ENCODE measurements at regions not wholly inside any gene's neighbourhood (a gene's known extent, or its start where the extent isn't known, plus 50 kb on each side); places are given as distances from the start of the nearest gene placed in this dataset.
A peak's percentile ranks its signal among the peaks of the same experiment; 100 is the strongest.

GRCh38 chr3:168858327-168858726 is 762.6 kb upstream of the GOLIM4 start:
- Histone ChIP-seq H3K9me3 (ENCODE audit: control insufficient read depth in 2 of 2, insufficient read depth in 1 of 2, low read length in 1 of 2) (no peaks in the 10 kb centered on the region), H3K4me3 (ENCODE audit: low read length in 2 of 2) (no peak overlapping the region), H3K4me1 (ENCODE audit: control insufficient read depth in 2 of 2, insufficient read depth in 2 of 2, low read length in 2 of 2) (no peaks in the 10 kb centered on the region), H3K36me3 (ENCODE audit: control insufficient read depth in 2 of 2, insufficient read depth in 2 of 2, low read length in 1 of 2) (no peaks in the 10 kb centered on the region), H3K27me3 (ENCODE audit: control insufficient read depth in 2 of 2, insufficient read depth in 1 of 2, low read length in 1 of 2) (no peaks in the 10 kb centered on the region), H3K27ac (ENCODE audit: low read depth in 1 of 2, low read length in 1 of 2) (no peak overlapping the region)
- DNase-seq (ENCODE audit: low read depth in 6 of 9, low spot score in 9 of 9), result no peak
- 97% methylated on average over 3 of the region's 3 CpGs for WGBS

GRCh38 chr3:168850109-168850508 is 754.4 kb upstream of the GOLIM4 start:
- Histone ChIP-seq H3K27ac (ENCODE audit: low read depth in 1 of 2, low read length in 1 of 2) (no peak overlapping the region), H3K4me1 (ENCODE audit: control insufficient read depth in 2 of 2, insufficient read depth in 2 of 2, low read length in 2 of 2) (no peaks in the 10 kb centered on the region), H3K27me3 (ENCODE audit: control insufficient read depth in 2 of 2, insufficient read depth in 1 of 2, low read length in 1 of 2) (no peaks in the 10 kb centered on the region), H3K4me3 (ENCODE audit: low read length in 2 of 2) (no peak overlapping the region), H3K36me3 (ENCODE audit: control insufficient read depth in 2 of 2, insufficient read depth in 2 of 2, low read length in 1 of 2) (no peaks in the 10 kb centered on the region), H3K9me3 (ENCODE audit: control insufficient read depth in 2 of 2, insufficient read depth in 1 of 2, low read length in 1 of 2) (no peaks in the 10 kb centered on the region)
- no peak for DNase-seq (ENCODE audit: low read depth in 6 of 9, low spot score in 9 of 9)

- H3K36me3 ChIP-seq (ENCODE audit: control insufficient read depth in 2 of 2, insufficient read depth in 2 of 2, low read length in 1 of 2), result no peaks in the 10 kb centered on the region
- H3K9me3 ChIP-seq (ENCODE audit: control insufficient read depth in 2 of 2, insufficient read depth in 1 of 2, low read length in 1 of 2), result no peaks in the 10 kb centered on the region
- DNase-seq (ENCODE audit: low read depth in 6 of 9, low spot score in 9 of 9), result peak in 5 of 9 donors; percentile 5 to 46 (median 17)
- no peak overlapping the region for H3K4me3 ChIP-seq (ENCODE audit: low read length in 2 of 2)
- WGBS, result 30% methylated on average over 7 of the region's 7 CpGs
- no peaks in the 10 kb centered on the region for H3K27me3 ChIP-seq (ENCODE audit: control insufficient read depth in 2 of 2, insufficient read depth in 1 of 2, low read length in 1 of 2)
- no peaks in the 10 kb centered on the region for H3K4me1 ChIP-seq (ENCODE audit: control insufficient read depth in 2 of 2, insufficient read depth in 2 of 2, low read length in 2 of 2)
- no peak overlapping the region for H3K27ac ChIP-seq (ENCODE audit: low read depth in 1 of 2, low read length in 1 of 2)
These were observed 751.7 kb upstream of the GOLIM4 start for GRCh38 chr3:168847291-168847883.

GRCh38 chr3:168844894-168845482 is 749.3 kb upstream of the GOLIM4 start:
- Histone ChIP-seq H3K27ac (ENCODE audit: low read depth in 1 of 2, low read length in 1 of 2) (no peak overlapping the region), H3K4me1 (ENCODE audit: control insufficient read depth in 2 of 2, insufficient read depth in 2 of 2, low read length in 2 of 2) (no peaks in the 10 kb centered on the region), H3K36me3 (ENCODE audit: control insufficient read depth in 2 of 2, insufficient read depth in 2 of 2, low read length in 1 of 2) (no peaks in the 10 kb centered on the region), H3K27me3 (ENCODE audit: control insufficient read depth in 2 of 2, insufficient read depth in 1 of 2, low read length in 1 of 2) (no peaks in the 10 kb centered on the region), H3K4me3 (ENCODE audit: low read length in 2 of 2) (no peak overlapping the region), H3K9me3 (ENCODE audit: control insufficient read depth in 2 of 2, insufficient read depth in 1 of 2, low read length in 1 of 2) (no peaks in the 10 kb centered on the region)
- 83% methylated on average over 6 of the region's 6 CpGs for WGBS
- no peak for DNase-seq (ENCODE audit: low read depth in 6 of 9, low spot score in 9 of 9)

- no peaks in the 10 kb centered on the region for H3K4me1 ChIP-seq (ENCODE audit: control insufficient read depth in 2 of 2, insufficient read depth in 2 of 2, low read length in 2 of 2)
- DNase-seq (ENCODE audit: low read depth in 6 of 9, low spot score in 9 of 9), result no peak
- no peak overlapping the region for H3K4me3 ChIP-seq (ENCODE audit: low read length in 2 of 2)
- no peak overlapping the region for H3K27ac ChIP-seq (ENCODE audit: low read depth in 1 of 2, low read length in 1 of 2)
- H3K36me3 ChIP-seq (ENCODE audit: control insufficient read depth in 2 of 2, insufficient read depth in 2 of 2, low read length in 1 of 2), result no peaks in the 10 kb centered on the region
- no peaks in the 10 kb centered on the region for H3K9me3 ChIP-seq (ENCODE audit: control insufficient read depth in 2 of 2, insufficient read depth in 1 of 2, low read length in 1 of 2)
- 82% methylated on average over 4 of the region's 4 CpGs for WGBS
- H3K27me3 ChIP-seq (ENCODE audit: control insufficient read depth in 2 of 2, insufficient read depth in 1 of 2, low read length in 1 of 2), result no peaks in the 10 kb centered on the region
These were observed 748.7 kb upstream of the GOLIM4 start for GRCh38 chr3:168844472-168844871.

- H3K27ac ChIP-seq (ENCODE audit: low read depth in 1 of 2, low read length in 1 of 2), result no peak overlapping the region
- 87% methylated on average over 2 of the region's 2 CpGs for WGBS
These were observed 747.8 kb upstream of the GOLIM4 start for GRCh38 chr3:168843481-168843880.

GRCh38 chr3:168839653-168840052 is 743.9 kb upstream of the GOLIM4 start:
- Histone ChIP-seq H3K27me3 (ENCODE audit: control insufficient read depth in 2 of 2, insufficient read depth in 1 of 2, low read length in 1 of 2) (no peaks in the 10 kb centered on the region), H3K4me3 (ENCODE audit: low read length in 2 of 2) (no peak overlapping the region), H3K9me3 (ENCODE audit: control insufficient read depth in 2 of 2, insufficient read depth in 1 of 2, low read length in 1 of 2) (no peaks in the 10 kb centered on the region), H3K4me1 (ENCODE audit: control insufficient read depth in 2 of 2, insufficient read depth in 2 of 2, low read length in 2 of 2) (no peaks in the 10 kb centered on the region), H3K36me3 (ENCODE audit: control insufficient read depth in 2 of 2, insufficient read depth in 2 of 2, low read length in 1 of 2) (no peaks in the 10 kb centered on the region), H3K27ac (ENCODE audit: low read depth in 1 of 2, low read length in 1 of 2) (no peak overlapping the region)
- DNase-seq (ENCODE audit: low read depth in 6 of 9, low spot score in 9 of 9), result no peak
- 96% methylated on average over 1 of the region's 1 CpG for WGBS

More at GRCh38 chr3:168843481-168843880, 747.8 kb upstream of the GOLIM4 start:
- Histone ChIP-seq H3K36me3 (ENCODE audit: control insufficient read depth in 2 of 2, insufficient read depth in 2 of 2, low read length in 1 of 2) (no peaks in the 10 kb centered on the region), H3K9me3 (ENCODE audit: control insufficient read depth in 2 of 2, insufficient read depth in 1 of 2, low read length in 1 of 2) (no peaks in the 10 kb centered on the region), H3K4me3 (ENCODE audit: low read length in 2 of 2) (no peak overlapping the region), H3K27me3 (ENCODE audit: control insufficient read depth in 2 of 2, insufficient read depth in 1 of 2, low read length in 1 of 2) (no peaks in the 10 kb centered on the region), H3K4me1 (ENCODE audit: control insufficient read depth in 2 of 2, insufficient read depth in 2 of 2, low read length in 2 of 2) (no peaks in the 10 kb centered on the region)
- DNase-seq (ENCODE audit: low read depth in 6 of 9, low spot score in 9 of 9), result no peak

- H3K27me3 ChIP-seq (ENCODE audit: control insufficient read depth in 2 of 2, insufficient read depth in 1 of 2, low read length in 1 of 2), result no peaks in the 10 kb centered on the region
- H3K4me3 ChIP-seq (ENCODE audit: low read length in 2 of 2), result no peak overlapping the region
- H3K36me3 ChIP-seq (ENCODE audit: control insufficient read depth in 2 of 2, insufficient read depth in 2 of 2, low read length in 1 of 2), result no peaks in the 10 kb centered on the region
- WGBS, result 97% methylated on average over 1 of the region's 1 CpG
- H3K27ac ChIP-seq (ENCODE audit: low read depth in 1 of 2, low read length in 1 of 2), result no peak overlapping the region
- H3K9me3 ChIP-seq (ENCODE audit: control insufficient read depth in 2 of 2, insufficient read depth in 1 of 2, low read length in 1 of 2), result no peaks in the 10 kb centered on the region
- no peak for DNase-seq (ENCODE audit: low read depth in 6 of 9, low spot score in 9 of 9)
- H3K4me1 ChIP-seq (ENCODE audit: control insufficient read depth in 2 of 2, insufficient read depth in 2 of 2, low read length in 2 of 2), result no peaks in the 10 kb centered on the region
These were observed 738.8 kb upstream of the GOLIM4 start for GRCh38 chr3:168834558-168834957.

- H3K27ac ChIP-seq (ENCODE audit: low read depth in 1 of 2, low read length in 1 of 2), result no peak overlapping the region
- no peaks in the 10 kb centered on the region for H3K9me3 ChIP-seq (ENCODE audit: control insufficient read depth in 2 of 2, insufficient read depth in 1 of 2, low read length in 1 of 2)
- H3K4me3 ChIP-seq (ENCODE audit: low read length in 2 of 2), result no peak overlapping the region
- WGBS, result 92% methylated on average over 5 of the region's 5 CpGs
- DNase-seq (ENCODE audit: low read depth in 6 of 9, low spot score in 9 of 9), result no peak
- H3K27me3 ChIP-seq (ENCODE audit: control insufficient read depth in 2 of 2, insufficient read depth in 1 of 2, low read length in 1 of 2), result no peaks in the 10 kb centered on the region
- H3K4me1 ChIP-seq (ENCODE audit: control insufficient read depth in 2 of 2, insufficient read depth in 2 of 2, low read length in 2 of 2), result no peaks in the 10 kb centered on the region
- H3K36me3 ChIP-seq (ENCODE audit: control insufficient read depth in 2 of 2, insufficient read depth in 2 of 2, low read length in 1 of 2), result no peaks in the 10 kb centered on the region
These were observed 733.2 kb upstream of the GOLIM4 start for GRCh38 chr3:168828943-168829342.

Measured in thymus (tissue), 11 donors.